CD8-positive, alpha-beta memory T cell (primary cell): ENCODE measurements at regions not wholly inside any gene's neighbourhood (a gene's known extent, or its start where the extent isn't known, plus 50 kb on each side); places are given as distances from the start of the nearest gene placed in this dataset.

ENCODE experiments used
- CTCF ChIA-PET: fragments of 350-600 bp; sonication (Branson Sonifier 250); formaldehyde crosslinking; loops from one replicate; lab custom pipeline; 2021; ENCODE audit warnings: antibody characterized with exemption; lab: Charles Lee
- POLR2A ChIA-PET: fragments of 350-600 bp; sonication (Branson Sonifier 250); formaldehyde crosslinking; loops from one replicate; lab custom pipeline; 2021; ENCODE audit warnings: antibody characterized with exemption; lab: Charles Lee
- DNase-seq, 5 donors: peaks; one replicate each; pipeline versions ENCODE4 v3.0.0 to v3.0.0-alpha.2; 2020 to 2022; ENCODE audit warnings: mixed read lengths in 1 of 5
- H3K27ac ChIP-seq: one replicate; pipeline ENCODE4 v1.7.0; 2013; ENCODE audit warnings: low read depth, mild to moderate bottlenecking, low read length, moderate library complexity
- H3K27me3 ChIP-seq: 2 replicates; pipeline ENCODE4 v1.7.0; 2013; ENCODE audit warnings: low read length, mild to moderate bottlenecking; ENCODE audit not compliant: insufficient read depth, poor library complexity, severe bottlenecking
- H3K36me3 ChIP-seq: 2 replicates; pipeline ENCODE4 v1.7.0; 2013; ENCODE audit warnings: mild to moderate bottlenecking, low read length, moderate library complexity; ENCODE audit not compliant: insufficient read depth
- H3K4me1 ChIP-seq: 2 replicates; pipeline ENCODE4 v1.7.0; 2013; ENCODE audit warnings: mild to moderate bottlenecking, low read length, moderate library complexity; ENCODE audit not compliant: insufficient read depth
- H3K4me3 ChIP-seq: 2 replicates; pipeline ENCODE4 v1.7.0; 2013; ENCODE audit warnings: mild to moderate bottlenecking, low read length
- H3K9me3 ChIP-seq: 2 replicates; pipeline ENCODE4 v1.7.0; 2013; ENCODE audit warnings: mild to moderate bottlenecking, low read length
- H3K27ac Mint-ChIP-seq, 8 donors: one replicate each; pipeline ENCODE4 v1.8.0; 2020 to 2021; ENCODE audit warnings: mixed read lengths in 8 of 8, mild to moderate bottlenecking in 6 of 8, inconsistent platforms in 3 of 8, moderate library complexity in 3 of 8
- H3K27me3 Mint-ChIP-seq, 2 donors: one replicate each; pipeline ENCODE4 v1.8.0; 2020 to 2021; ENCODE audit warnings: mixed read lengths in 2 of 2, mild to moderate bottlenecking in 1 of 2, moderate library complexity in 1 of 2
- H3K36me3 Mint-ChIP-seq, 3 donors: one replicate each; pipeline ENCODE4 v1.8.0; 2020 to 2021; ENCODE audit warnings: mixed read lengths in 3 of 3, inconsistent platforms in 1 of 3, mild to moderate bottlenecking in 1 of 3
- H3K4me1 Mint-ChIP-seq, 3 donors: one replicate each; pipeline ENCODE4 v1.8.0; 2020 to 2021; ENCODE audit warnings: mixed read lengths in 3 of 3, inconsistent platforms in 1 of 3, mild to moderate bottlenecking in 1 of 3
- H3K4me3 Mint-ChIP-seq, 7 donors: one replicate each; pipeline ENCODE4 v1.8.0; 2020 to 2021; ENCODE audit warnings: mixed read lengths in 7 of 7, mild to moderate bottlenecking in 6 of 7, moderate library complexity in 4 of 7, inconsistent platforms in 2 of 7
- H3K9me3 Mint-ChIP-seq, 5 donors: one replicate each; pipeline ENCODE4 v1.8.0; 2020 to 2022; ENCODE audit warnings: mixed read lengths in 5 of 5, mild to moderate bottlenecking in 3 of 5, moderate library complexity in 2 of 5, inconsistent platforms in 1 of 5

DNA sequence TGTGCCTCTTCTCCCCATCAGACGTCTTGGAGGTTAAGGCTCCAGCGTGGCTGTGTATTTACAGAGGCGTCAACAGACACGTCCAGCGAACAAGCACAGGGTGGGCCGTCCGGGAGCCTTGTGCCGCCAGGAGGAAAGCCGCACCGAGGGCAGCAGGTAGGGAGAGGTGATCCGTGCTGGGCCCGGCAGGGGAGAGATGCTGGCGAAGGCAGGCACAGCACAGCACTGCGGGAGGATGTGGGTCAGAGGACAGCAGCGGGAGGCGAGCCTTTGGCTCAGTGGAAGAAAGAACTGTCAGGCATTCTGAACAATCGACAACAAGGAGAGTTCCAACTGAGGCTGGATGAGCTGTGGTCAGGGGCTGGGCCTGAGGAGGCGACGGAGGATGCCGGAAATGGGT lies 144.1 kb upstream of the TNR start:
- Mint-ChIP-seq H3K4me3 (peak overlapping the region in 2 of 7 donors; percentile 11 to 42), H3K9me3 (no peaks in the 10 kb centered on the region), H3K36me3 (no peaks in the 10 kb centered on the region), H3K4me1 (no peaks in the 10 kb centered on the region), H3K27me3 (peaks cover 3 to 4% of the 10 kb centered on the region in 2 donors), H3K27ac (no peak overlapping the region)
- ChIA-PET POLR2A (no interaction called here), CTCF (no interaction called here)
- no peak for DNase-seq
- Histone ChIP-seq H3K36me3 (no peaks in the 10 kb centered on the region), H3K9me3 (no peaks in the 10 kb centered on the region), H3K4me3 (no peak overlapping the region), H3K27ac (no peak overlapping the region), H3K27me3 (no peaks in the 10 kb centered on the region), H3K4me1 (no peaks in the 10 kb centered on the region)

DNA sequence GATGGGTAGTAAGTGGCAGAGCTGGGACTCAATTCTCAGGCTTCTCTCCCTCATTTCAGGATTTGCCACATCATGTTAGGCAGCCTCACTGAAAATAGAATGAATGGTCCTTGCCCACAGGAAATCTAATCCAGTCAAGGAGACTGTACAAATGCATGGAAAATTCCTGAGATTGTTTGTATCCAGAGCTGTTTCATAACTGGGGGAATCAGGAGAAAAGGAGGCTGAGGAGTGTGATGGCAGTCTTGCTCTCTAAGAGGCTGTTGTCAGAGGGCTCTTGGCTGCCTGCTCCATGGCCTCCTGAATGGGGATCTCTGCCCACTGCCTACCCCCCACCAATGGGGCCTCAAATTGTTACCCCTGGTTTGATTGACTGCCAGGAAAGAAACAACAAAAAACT lies 141.9 kb upstream of the TNR start:
- H3K9me3 ChIP-seq = no peaks in the 10 kb centered on the region
- no peak overlapping the region for H3K27ac ChIP-seq
- H3K36me3 ChIP-seq = no peaks in the 10 kb centered on the region
- no peak overlapping the region for H3K4me3 Mint-ChIP-seq
- no peak overlapping the region for H3K27ac Mint-ChIP-seq
- no peak for DNase-seq
- CTCF ChIA-PET = no interaction called here
- H3K9me3 Mint-ChIP-seq = no peaks in the 10 kb centered on the region
- H3K4me1 ChIP-seq = no peaks in the 10 kb centered on the region
- POLR2A ChIA-PET = no interaction called here
- H3K4me1 Mint-ChIP-seq = no peaks in the 10 kb centered on the region
- H3K27me3 ChIP-seq = no peaks in the 10 kb centered on the region
- no peak overlapping the region for H3K4me3 ChIP-seq
- H3K27me3 Mint-ChIP-seq = peaks cover 3 to 7% of the 10 kb centered on the region in 2 donors
- H3K36me3 Mint-ChIP-seq = no peaks in the 10 kb centered on the region

DNA sequence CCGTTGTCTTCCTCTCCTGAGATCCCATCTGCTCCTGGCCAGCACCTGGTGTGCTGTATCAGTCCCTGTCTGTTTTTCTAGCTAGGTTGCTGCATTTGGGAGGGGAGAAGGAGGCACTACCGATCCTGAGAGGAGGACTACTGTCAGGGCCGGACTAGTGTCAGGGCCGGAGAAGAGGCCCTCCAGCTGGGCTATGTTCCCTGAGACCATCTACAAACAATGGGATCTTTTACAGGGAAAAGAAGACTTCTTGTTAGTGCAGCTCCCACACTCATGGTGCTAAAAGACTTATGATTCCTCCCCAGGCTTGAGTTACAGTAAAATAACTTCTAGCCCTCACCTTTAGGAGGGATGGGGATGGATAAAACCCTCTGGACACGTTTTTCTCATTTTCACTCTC lies 141.0 kb upstream of the TNR start:
- no peaks in the 10 kb centered on the region for H3K36me3 Mint-ChIP-seq
- H3K9me3 Mint-ChIP-seq = no peaks in the 10 kb centered on the region
- Histone ChIP-seq H3K27ac (no peak overlapping the region), H3K4me1 (no peaks in the 10 kb centered on the region), H3K9me3 (no peaks in the 10 kb centered on the region), H3K36me3 (no peaks in the 10 kb centered on the region), H3K4me3 (no peak overlapping the region), H3K27me3 (no peaks in the 10 kb centered on the region)
- no peak overlapping the region for H3K27ac Mint-ChIP-seq
- no peaks in the 10 kb centered on the region for H3K4me1 Mint-ChIP-seq
- no peak for DNase-seq
- POLR2A ChIA-PET = interaction anchor here (0.7 kb wide), 1 partner anchor 14 kb away, joined by 5 read pairs; no protein-coding TSS in a partner anchor
- CTCF ChIA-PET = no interaction called here
- peaks cover 3 to 7% of the 10 kb centered on the region in 2 donors for H3K27me3 Mint-ChIP-seq
- H3K4me3 Mint-ChIP-seq = no peak overlapping the region

- ChIA-PET CTCF (no interaction called here), POLR2A (no interaction called here)
- no peak overlapping the region for H3K4me3 Mint-ChIP-seq
- H3K27ac Mint-ChIP-seq = no peak overlapping the region
- H3K27me3 Mint-ChIP-seq = peaks cover 0 to 6% of the 10 kb centered on the region in 2 donors
- H3K36me3 Mint-ChIP-seq = no peaks in the 10 kb centered on the region
- DNase-seq = no peak
- H3K4me1 Mint-ChIP-seq = no peaks in the 10 kb centered on the region
- Histone ChIP-seq H3K27me3 (no peaks in the 10 kb centered on the region), H3K4me1 (no peaks in the 10 kb centered on the region), H3K9me3 (no peaks in the 10 kb centered on the region), H3K36me3 (no peaks in the 10 kb centered on the region), H3K27ac (no peak overlapping the region), H3K4me3 (no peak overlapping the region)
- H3K9me3 Mint-ChIP-seq = no peaks in the 10 kb centered on the region
Measured at GRCh38 chr1:175882192-175882591, 138.8 kb upstream of the TNR start.

GRCh38 chr1:175881246-175881976 lies 138.0 kb upstream of the TNR start:
- peaks cover 0 to 7% of the 10 kb centered on the region in 2 donors for H3K27me3 Mint-ChIP-seq
- no peaks in the 10 kb centered on the region for H3K27me3 ChIP-seq
- H3K27ac ChIP-seq = no peak overlapping the region
- H3K4me3 ChIP-seq = no peak overlapping the region
- H3K36me3 ChIP-seq = no peaks in the 10 kb centered on the region
- no peaks in the 10 kb centered on the region for H3K36me3 Mint-ChIP-seq
- H3K4me3 Mint-ChIP-seq = no peak overlapping the region
- ChIA-PET CTCF (no interaction called here), POLR2A (no interaction called here)
- no peaks in the 10 kb centered on the region for H3K4me1 ChIP-seq
- DNase-seq = no peak
- no peaks in the 10 kb centered on the region for H3K9me3 ChIP-seq
- no peak overlapping the region for H3K27ac Mint-ChIP-seq
- H3K4me1 Mint-ChIP-seq = no peaks in the 10 kb centered on the region
- H3K9me3 Mint-ChIP-seq = no peaks in the 10 kb centered on the region

GRCh38 chr1:175878775-175879174 lies 135.4 kb upstream of the TNR start:
- CTCF ChIA-PET = interaction anchor here (1.3 kb wide), 1 partner anchor 10 kb away, joined by 4 read pairs; no protein-coding TSS in a partner anchor
- Mint-ChIP-seq H3K27me3 (peaks cover 0 to 7% of the 10 kb centered on the region in 2 donors), H3K36me3 (no peaks in the 10 kb centered on the region), H3K4me1 (no peaks in the 10 kb centered on the region), H3K9me3 (no peaks in the 10 kb centered on the region), H3K4me3 (no peak overlapping the region), H3K27ac (peak overlapping the region in 1 of 8 donors; percentile 14)
- Histone ChIP-seq H3K27ac (no peak overlapping the region), H3K4me3 (no peak overlapping the region), H3K27me3 (no peaks in the 10 kb centered on the region), H3K4me1 (no peaks in the 10 kb centered on the region), H3K9me3 (no peaks in the 10 kb centered on the region), H3K36me3 (no peaks in the 10 kb centered on the region)
- POLR2A ChIA-PET = no interaction called here
- DNase-seq = no peak

DNA sequence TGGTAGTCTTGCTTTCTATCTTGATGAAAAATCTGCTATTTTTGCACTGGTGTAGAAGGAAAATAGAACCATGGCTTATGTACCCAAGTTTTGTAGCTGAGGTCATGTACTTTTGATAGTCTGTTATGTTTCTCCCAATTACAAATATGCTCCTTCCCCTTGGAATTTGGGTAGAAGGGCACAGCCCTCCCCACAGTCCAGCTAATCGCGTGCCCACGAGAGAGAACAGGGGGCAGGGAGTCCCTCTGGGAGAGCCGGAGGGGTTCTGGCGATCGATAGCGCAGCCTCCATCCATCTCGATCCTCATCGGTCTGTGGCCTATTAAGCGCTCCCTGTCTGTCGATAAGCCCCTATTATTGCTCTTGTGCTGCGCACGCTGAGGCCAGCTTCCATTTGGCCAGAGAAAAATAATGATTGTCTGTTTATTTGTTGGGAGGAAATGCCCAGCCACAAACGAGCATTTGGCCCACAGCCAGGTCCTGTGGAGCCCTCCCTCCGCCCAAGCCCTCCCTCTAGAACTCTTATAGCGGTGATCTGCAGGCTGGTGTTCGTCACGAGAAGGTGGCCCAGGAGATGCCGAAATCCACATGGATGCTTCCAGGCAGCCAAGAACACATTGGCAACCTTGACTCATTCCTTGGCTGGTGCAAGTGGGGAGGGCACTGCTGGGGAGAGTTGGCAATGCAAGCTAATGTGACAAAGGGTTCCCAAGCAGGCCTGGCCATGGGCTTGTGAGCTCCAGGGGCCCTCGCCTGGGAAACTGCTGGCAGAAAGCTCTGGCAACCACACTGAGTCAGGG lies 134.7 kb upstream of the TNR start:
- Histone ChIP-seq H3K27me3 (no peaks in the 10 kb centered on the region), H3K36me3 (no peaks in the 10 kb centered on the region), H3K27ac (no peak overlapping the region), H3K9me3 (no peaks in the 10 kb centered on the region), H3K4me3 (no peak overlapping the region), H3K4me1 (no peaks in the 10 kb centered on the region)
- DNase-seq = no peak
- Mint-ChIP-seq H3K36me3 (no peaks in the 10 kb centered on the region), H3K27ac (no peak overlapping the region), H3K4me3 (no peak overlapping the region), H3K27me3 (peaks cover 0 to 7% of the 10 kb centered on the region in 2 donors), H3K9me3 (no peaks in the 10 kb centered on the region), H3K4me1 (no peaks in the 10 kb centered on the region)
- ChIA-PET POLR2A (no interaction called here), CTCF (no interaction called here)

GRCh38 chr1:175875556-175875955 lies 132.2 kb upstream of the TNR start:
- Mint-ChIP-seq H3K4me3 (no peak overlapping the region), H3K27ac (peak overlapping the region in 1 of 8 donors; percentile 83), H3K27me3 (peaks cover 0 to 4% of the 10 kb centered on the region in 2 donors), H3K36me3 (no peaks in the 10 kb centered on the region), H3K9me3 (no peaks in the 10 kb centered on the region), H3K4me1 (no peaks in the 10 kb centered on the region)
- DNase-seq = no peak
- no peak overlapping the region for H3K27ac ChIP-seq
- no peaks in the 10 kb centered on the region for H3K9me3 ChIP-seq
- no peaks in the 10 kb centered on the region for H3K36me3 ChIP-seq
- no peaks in the 10 kb centered on the region for H3K27me3 ChIP-seq
- ChIA-PET CTCF (no interaction called here), POLR2A (no interaction called here)
- no peak overlapping the region for H3K4me3 ChIP-seq
- H3K4me1 ChIP-seq = no peaks in the 10 kb centered on the region
